GM23248 (cell line): ENCODE measurements at regions not wholly inside any gene's neighbourhood (a gene's known extent, or its start where the extent isn't known, plus 50 kb on each side); places are given as distances from the start of the nearest gene placed in this dataset.

ENCODE experiments used
- DNase-seq: peaks from one replicate; pipeline ENCODE4 v3.0.0-alpha.2; 2015
- H2AFZ ChIP-seq: fragments of 200-600 bp; sonication (generic); 2 replicates; pipeline ENCODE4 v1.6.1; 2016; ENCODE audit warnings: antibody characterized with exemption
- H3F3A ChIP-seq: fragments of 200-600 bp; sonication (generic); 2 replicates; pipeline ENCODE4 v1.6.1; 2016; ENCODE audit warnings: mild to moderate bottlenecking, antibody characterized with exemption, mixed run types; ENCODE audit not compliant: insufficient read depth
- H3K27ac ChIP-seq: fragments of 200-600 bp; sonication (generic); 2 replicates; pipeline ENCODE4 v1.5.1; 2016; ENCODE audit warnings: mild to moderate bottlenecking
- H3K27me3 ChIP-seq: fragments of 200-600 bp; sonication (generic); replicated peaks from 2 replicates; pipeline ENCODE4 v1.6.1; 2016; ENCODE audit warnings: mild to moderate bottlenecking; ENCODE audit not compliant: insufficient read depth
- H3K36me3 ChIP-seq: fragments of 200-600 bp; sonication (generic); 2 replicates; pipeline ENCODE4 v1.6.1; 2016; ENCODE audit warnings: low read depth, mild to moderate bottlenecking
- H3K4me1 ChIP-seq: fragments of 200-600 bp; sonication (generic); 2 replicates; pipeline ENCODE4 v1.6.1; 2016; ENCODE audit warnings: mild to moderate bottlenecking; ENCODE audit not compliant: insufficient read depth
- H3K4me2 ChIP-seq: fragments of 200-600 bp; sonication (generic); one replicate; pipeline ENCODE4 v1.6.1; 2016; ENCODE audit warnings: mild to moderate bottlenecking; ENCODE audit not compliant: unreplicated experiment
- H3K4me3 ChIP-seq: fragments of 200-600 bp; sonication (generic); 2 replicates; pipeline ENCODE4 v1.5.1; 2016; ENCODE audit warnings: mild to moderate bottlenecking
- H3K79me2 ChIP-seq: fragments of 200-600 bp; sonication (generic); 2 replicates; pipeline ENCODE4 v1.6.1; 2016; ENCODE audit warnings: mild to moderate bottlenecking; ENCODE audit not compliant: insufficient read depth
- H3K9ac ChIP-seq: fragments of 200-600 bp; sonication (generic); 2 replicates; pipeline ENCODE4 v1.6.1; 2016; ENCODE audit warnings: mild to moderate bottlenecking
- H3K9me2 ChIP-seq: fragments of 200-600 bp; sonication (generic); 2 replicates; pipeline ENCODE4 v1.6.1; 2016; ENCODE audit warnings: mixed run types, mild to moderate bottlenecking, moderate library complexity; ENCODE audit not compliant: insufficient read depth
- H3K9me3 ChIP-seq: fragments of 200-600 bp; sonication (generic); one replicate; pipeline ENCODE4 v1.6.1; 2017; ENCODE audit warnings: low read depth
- H4K20me1 ChIP-seq: fragments of 200-600 bp; sonication (generic); 2 replicates; pipeline ENCODE4 v1.6.0; 2016; ENCODE audit not compliant: insufficient read depth
- EZH2 ChIP-seq: fragments of 200-600 bp; sonication (generic); IDR thresholded peaks from 2 replicates; pipeline ENCODE4 v1.6.1; 2018; ENCODE audit warnings: antibody characterized with exemption, mild to moderate bottlenecking; ENCODE audit not compliant: insufficient read depth, poor library complexity, severe bottlenecking
- EZH2phosphoT487 ChIP-seq: fragments of 200-600 bp; sonication (generic); IDR thresholded peaks from 2 replicates; pipeline ENCODE4 v1.6.1; 2018; ENCODE audit warnings: antibody characterized with exemption, moderate library complexity, mild to moderate bottlenecking, low read depth; ENCODE audit not compliant: insufficient read depth
- WGBS, 2 experiments: methylation state at CpG; one replicate each; pipeline ENCODE4 v1.1.6; 2015 to 2017; ENCODE audit warnings: low lambda C conversion rate in 2 of 2, low coverage in 1 of 2; ENCODE audit errors: missing lambda C conversion rate in 2 of 2; 5-methylcytosine and 5-hydroxymethylcytosine counted together
- in situ Hi-C: fragments of 300-500 bp; cut with MboI; formaldehyde crosslinking; loops from 2 replicates; pipeline ENCODE4 v1.15.0; 2020

GRCh38 chr14:71688576-71688975 is 243.7 kb upstream of the RGS6 start:
- peak overlapping the region; percentile 39 for H3K4me2 ChIP-seq
- peaks cover 45% of the 10 kb centered on the region for H3F3A ChIP-seq
- no peaks in the 10 kb centered on the region for H3K9me3 ChIP-seq
- in situ Hi-C loops, result no loop called here
- H3K79me2 ChIP-seq, result peaks cover 4% of the 10 kb centered on the region; the same call in 1 of the 2 replicates
- H3K27me3 ChIP-seq, result no peaks in the 10 kb centered on the region
- H2AFZ ChIP-seq, result no peak overlapping the region
- H3K9ac ChIP-seq, result no peak overlapping the region
- no peaks in the 10 kb centered on the region for H3K9me2 ChIP-seq
- DNase-seq, result peak; percentile 45
- H4K20me1 ChIP-seq, result no peaks in the 10 kb centered on the region
- WGBS, 2 experiments, result 82 to 85% methylated on average over 4 of the region's 4 CpGs
- H3K4me1 ChIP-seq, result peaks cover 51% of the 10 kb centered on the region
- 0 out of 2 replicates have a peak, but pooled peaks cover 6% of the 10 kb centered on the region for H3K36me3 ChIP-seq
- no peak for TF ChIP-seq EZH2
- TF ChIP-seq EZH2phosphoT487, result no peak
- peak overlapping the region; percentile 82 for H3K27ac ChIP-seq
- H3K4me3 ChIP-seq, result no peak overlapping the region

DNA sequence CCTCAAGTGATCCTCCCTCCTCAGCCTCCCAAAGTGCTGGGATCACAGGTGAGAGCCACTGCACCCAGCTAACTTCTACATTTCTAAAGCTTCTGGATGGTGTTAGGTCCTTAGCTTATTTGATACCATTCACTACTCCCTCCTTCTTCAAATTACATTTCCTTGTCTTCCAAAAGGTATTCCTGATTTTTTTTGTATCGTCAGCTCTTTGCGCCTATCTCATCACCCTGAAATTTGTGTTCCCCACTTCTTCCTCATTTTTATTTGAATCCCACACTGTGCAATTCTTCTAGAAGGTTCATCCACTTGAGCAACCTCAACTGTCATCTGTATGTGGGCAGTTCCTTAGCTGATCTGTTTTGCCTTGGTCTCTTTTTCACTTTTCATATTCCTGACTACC is 241.8 kb upstream of the RGS6 start:
- Histone ChIP-seq H3K4me3 (no peak overlapping the region), H3K4me1 (peaks cover 66% of the 10 kb centered on the region), H3K27me3 (no peaks in the 10 kb centered on the region), H3K9me2 (no peaks in the 10 kb centered on the region), H2AFZ (no peak overlapping the region), H3K9ac (no peak overlapping the region), H3K4me2 (no peak overlapping the region), H3K27ac (no peak overlapping the region), H4K20me1 (no peaks in the 10 kb centered on the region), H3K36me3 (0 out of 2 replicates have a peak, but pooled peaks cover 14% of the 10 kb centered on the region), H3K79me2 (peaks cover 15% of the 10 kb centered on the region; the same call in 1 of the 2 replicates), H3F3A (peaks cover 53% of the 10 kb centered on the region), H3K9me3 (no peaks in the 10 kb centered on the region)
- DNase-seq, result no peak
- TF ChIP-seq EZH2 (no peak), EZH2phosphoT487 (no peak)
- in situ Hi-C loops, result no loop called here
- WGBS, 2 experiments, result 96 to 97% methylated on average over 2 of the region's 2 CpGs

- Histone ChIP-seq H3K4me1 (peaks cover 54% of the 10 kb centered on the region), H3K9ac (no peak overlapping the region), H3F3A (peaks cover 38% of the 10 kb centered on the region), H3K9me2 (no peaks in the 10 kb centered on the region), H2AFZ (no peak overlapping the region), H3K27ac (peak overlapping the region; percentile 80), H3K79me2 (peaks cover 29% of the 10 kb centered on the region; the same call in 1 of the 2 replicates), H3K36me3 (0 out of 2 replicates have a peak, but pooled peaks cover 9% of the 10 kb centered on the region), H3K4me3 (no peak overlapping the region), H3K4me2 (no peak overlapping the region), H4K20me1 (no peaks in the 10 kb centered on the region), H3K9me3 (no peaks in the 10 kb centered on the region), H3K27me3 (no peaks in the 10 kb centered on the region)
- peak; percentile 50 for DNase-seq
- in situ Hi-C loops, result no loop called here
- WGBS, 2 experiments, result 76 to 81% methylated on average over 4 of the region's 4 CpGs
- no peak for TF ChIP-seq EZH2
- no peak for TF ChIP-seq EZH2phosphoT487
Observed at GRCh38 chr14:71692496-71692895, 239.7 kb upstream of the RGS6 start.

DNA sequence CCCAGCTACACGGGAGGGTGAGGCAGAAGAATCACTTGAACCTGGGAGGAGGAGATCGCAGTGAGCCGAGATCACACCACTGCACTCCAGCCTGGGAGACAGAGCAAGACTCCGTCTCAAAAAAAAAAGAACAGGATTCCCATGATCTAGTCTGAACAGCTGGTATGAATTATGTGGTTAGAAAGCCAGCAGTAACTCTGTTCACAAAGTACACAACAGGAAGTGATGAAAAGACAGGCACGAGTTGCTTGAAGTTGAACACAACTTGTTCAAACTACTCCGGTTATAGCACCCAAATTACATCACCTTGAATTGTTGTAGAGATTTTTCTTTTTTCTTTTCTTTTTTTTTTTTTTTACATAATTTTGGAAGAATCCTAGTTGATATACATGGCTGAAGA is 238.8 kb upstream of the RGS6 start:
- TF ChIP-seq EZH2 (no peak), EZH2phosphoT487 (peak; percentile 96)
- Histone ChIP-seq H3K4me3 (no peak overlapping the region), H3K9me2 (no peaks in the 10 kb centered on the region), H2AFZ (no peak overlapping the region), H3K9ac (peak overlapping the region; percentile 47; the same call in 1 of the 2 replicates), H3K36me3 (0 out of 2 replicates have a peak, but pooled peaks cover 9% of the 10 kb centered on the region), H3K27me3 (no peaks in the 10 kb centered on the region), H3K79me2 (peaks cover 35% of the 10 kb centered on the region), H4K20me1 (no peaks in the 10 kb centered on the region), H3K4me2 (peak overlapping the region; percentile 44), H3K4me1 (peaks cover 45% of the 10 kb centered on the region), H3K9me3 (no peaks in the 10 kb centered on the region), H3K27ac (peak overlapping the region; percentile 80), H3F3A (peaks cover 29% of the 10 kb centered on the region)
- peak; percentile 92 for DNase-seq
- whole genome bisulfite sequencing, 2 experiments, result 22% methylated on average over 6 of the region's 6 CpGs
- in situ Hi-C loops, result no loop called here
